ENCODE measurements at regions not wholly inside any gene's neighbourhood (a gene's known extent, or its start where the extent isn't known, plus 50 kb on each side); places are given as distances from the start of the nearest gene placed in this dataset.

DNA sequence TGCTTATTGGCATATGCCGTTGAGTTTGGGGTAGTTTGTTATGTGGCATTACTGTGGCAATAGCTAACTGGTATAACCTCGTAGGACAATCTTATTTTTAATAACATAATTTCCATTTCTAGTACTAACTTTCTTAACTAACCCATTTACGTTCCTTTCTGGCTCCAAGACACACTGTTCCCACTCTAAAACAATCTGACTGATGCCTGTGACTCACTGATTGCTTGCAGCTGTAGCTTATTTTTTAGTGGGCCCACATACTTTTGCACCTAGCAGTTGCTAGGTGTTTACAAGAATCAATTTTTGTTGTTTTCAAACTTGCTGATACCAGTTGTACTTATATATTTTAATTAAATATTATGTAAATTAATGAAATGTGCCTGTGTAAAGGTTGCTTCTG, 52.2 kb downstream of the FAT3 start:
- no peak for ATAC-seq

DNA sequence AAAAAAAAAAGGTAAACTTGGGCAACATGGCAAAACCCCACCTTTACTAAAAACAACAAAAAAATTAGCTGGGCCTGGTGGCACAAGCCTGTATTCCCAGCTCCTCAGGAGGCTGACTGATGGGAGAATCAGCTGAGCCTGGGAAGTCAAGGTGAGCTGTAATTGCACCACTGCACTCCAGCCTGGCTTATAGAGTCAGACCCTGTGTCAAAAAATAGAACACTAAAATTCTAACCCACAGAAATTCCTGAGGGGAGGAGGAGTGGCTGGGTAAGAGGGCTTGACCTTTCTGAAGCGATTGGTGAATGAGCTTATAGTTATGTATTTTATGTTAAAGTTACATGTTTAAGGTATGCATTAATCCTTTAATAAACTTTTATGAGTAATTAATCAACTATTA, 53.3 kb downstream of the FAT3 start:
- no peak for ATAC-seq

DNA sequence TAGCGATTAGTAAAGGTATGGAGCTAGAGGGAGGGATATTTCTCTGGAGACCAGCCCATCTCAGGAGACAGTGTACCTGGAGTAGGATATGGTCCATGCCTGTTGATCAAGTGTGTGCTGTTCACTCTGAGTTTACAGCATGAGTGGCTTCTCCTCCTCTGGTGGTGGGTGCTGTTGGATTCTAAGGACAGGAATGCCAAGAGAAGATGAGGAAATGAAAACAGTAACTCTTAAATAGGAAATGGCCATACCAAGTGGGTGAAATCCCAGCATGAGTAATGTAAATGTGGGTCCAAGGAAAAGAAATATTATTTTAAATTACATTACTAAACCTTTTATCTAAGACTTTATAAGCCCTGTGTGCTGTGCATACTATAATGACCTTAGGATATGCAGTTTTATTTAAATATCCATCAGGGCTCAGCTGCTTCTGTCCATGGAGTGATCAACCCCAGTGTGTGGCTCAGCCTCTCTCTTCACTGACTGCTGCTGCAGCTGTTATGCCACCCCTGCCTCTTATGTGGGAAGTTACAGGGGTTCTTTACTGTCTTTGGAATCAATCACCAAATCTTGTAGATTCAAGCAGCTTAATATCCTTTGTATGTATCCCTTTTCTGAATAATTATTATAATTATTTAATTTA, 54.3 kb downstream of the FAT3 start:
- no peak for ATAC-seq

DNA sequence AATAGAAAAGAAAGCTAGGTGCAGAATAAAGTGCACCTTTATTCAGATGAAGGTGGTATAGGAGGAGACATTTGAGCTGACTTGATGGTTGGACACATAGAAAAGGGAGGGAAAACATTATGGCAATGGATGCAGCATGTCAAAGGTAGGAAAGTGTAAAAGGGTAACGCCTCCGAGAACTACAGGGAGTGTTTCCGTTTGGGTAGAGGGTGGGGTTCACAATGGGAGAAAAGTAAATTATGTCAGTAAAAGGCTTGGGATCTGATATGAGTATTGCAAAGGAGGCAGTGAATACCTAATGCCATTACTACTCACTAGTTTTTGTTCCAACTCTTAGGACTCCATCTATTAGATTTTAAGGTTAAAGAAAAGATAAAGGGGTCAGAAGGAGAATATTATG, 59.5 kb downstream of the FAT3 start:
- ATAC-seq, result no peak

DNA sequence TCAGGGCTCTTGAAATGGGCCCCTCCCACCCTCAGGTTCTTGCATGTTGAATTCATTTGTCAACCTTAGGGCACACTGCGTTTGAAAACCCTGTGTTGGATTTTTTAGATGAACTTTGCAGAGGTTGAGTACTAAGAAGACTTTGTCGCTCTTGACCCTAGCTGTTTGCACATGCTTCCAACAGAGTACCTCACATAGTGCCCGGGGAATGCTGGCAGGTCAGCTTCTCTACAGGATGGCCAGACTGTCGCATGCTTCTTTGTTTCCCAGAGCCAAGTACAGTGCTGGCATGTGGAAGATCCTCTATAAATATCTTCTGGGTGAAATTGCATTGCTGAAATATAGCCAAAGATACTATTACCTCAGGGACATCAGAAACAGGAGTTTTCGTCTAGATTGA, 59.9 kb downstream of the FAT3 start:
- ATAC-seq, result no peak

DNA sequence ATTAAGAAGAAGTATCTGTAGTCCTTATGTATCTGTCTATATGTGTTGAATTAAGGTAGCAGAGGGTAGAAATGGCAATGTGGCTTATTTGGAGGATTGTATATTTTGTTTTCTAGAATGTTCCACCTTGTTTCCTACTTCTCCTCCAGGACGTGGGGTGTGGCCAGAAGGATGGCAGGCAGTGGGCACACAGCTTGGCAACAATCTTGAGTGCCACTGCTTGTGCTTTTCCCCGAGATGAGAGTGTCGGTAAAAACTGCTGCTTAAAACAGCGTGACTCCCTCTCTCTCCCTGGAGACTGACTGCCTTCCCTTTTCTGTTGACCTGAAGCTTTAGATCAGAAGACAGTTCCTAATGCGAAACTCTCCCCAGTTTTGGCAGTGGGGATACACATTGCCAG, 61.2 kb downstream of the FAT3 start:
- ATAC-seq, result no peak

DNA sequence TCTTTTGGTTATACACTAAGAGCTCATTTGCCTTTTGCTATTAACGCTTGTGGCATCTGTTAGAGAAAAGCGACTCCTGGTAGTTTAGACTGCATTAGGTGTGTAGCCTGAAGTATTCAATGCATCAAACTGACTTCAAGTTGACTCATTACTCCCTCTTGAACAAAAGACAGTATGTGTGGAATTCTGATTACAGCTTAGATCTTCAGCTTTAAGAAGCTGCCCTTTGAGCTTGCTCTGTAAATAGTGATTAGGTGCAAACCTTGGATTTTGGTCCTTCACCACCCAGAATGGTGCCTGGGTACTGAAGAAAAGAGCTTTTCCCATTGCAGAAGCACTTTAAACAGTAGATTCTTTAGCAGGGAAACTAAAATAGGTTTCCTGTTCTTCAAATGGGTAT, 62.1 kb downstream of the FAT3 start:
- ATAC-seq, result no peak

DNA sequence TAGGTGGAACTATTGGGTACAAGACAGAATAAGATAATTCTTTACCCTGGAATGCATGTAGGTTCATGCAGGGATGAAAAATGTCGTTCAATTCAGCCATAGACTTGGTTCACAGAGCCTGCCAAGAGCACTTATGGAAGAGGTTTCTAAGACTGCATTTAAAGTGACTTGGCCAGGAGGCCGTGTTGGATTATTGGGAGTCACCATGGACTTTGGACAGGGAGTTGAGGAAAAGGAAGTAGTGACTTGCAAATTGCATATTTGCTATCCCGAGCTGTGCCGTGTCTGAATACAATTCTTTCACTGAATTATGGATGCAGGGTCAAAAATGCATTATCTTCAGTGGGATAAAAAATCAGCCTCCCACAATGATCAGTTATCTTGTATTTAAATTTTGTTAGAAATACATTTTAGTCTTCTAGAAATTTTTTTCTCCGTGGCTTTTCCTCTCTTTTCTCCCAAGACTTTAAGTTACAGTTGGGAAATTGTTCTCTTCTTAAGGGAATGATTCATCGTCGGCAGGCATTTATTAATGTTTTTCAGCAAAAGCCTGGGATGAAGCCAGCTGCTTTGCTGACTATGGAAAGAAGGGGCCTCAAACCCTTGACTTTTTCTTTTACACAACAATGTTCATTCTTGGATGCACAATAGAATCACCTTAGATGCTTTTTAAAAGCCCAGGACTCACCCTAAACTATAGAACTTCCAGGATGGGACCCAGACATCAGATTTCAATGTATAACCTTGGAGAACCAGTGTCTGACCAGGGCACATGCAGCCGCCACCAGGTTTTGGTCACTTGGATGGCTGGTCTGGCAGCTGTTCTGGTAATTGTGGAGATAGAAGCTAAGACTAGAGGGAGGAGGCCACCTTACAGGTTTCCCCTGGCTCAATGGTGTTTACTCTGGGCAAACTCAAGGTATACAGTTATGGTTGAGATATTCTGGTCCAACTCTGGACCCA, 70.8 kb downstream of the FAT3 start:
- ATAC-seq, result no peak

DNA sequence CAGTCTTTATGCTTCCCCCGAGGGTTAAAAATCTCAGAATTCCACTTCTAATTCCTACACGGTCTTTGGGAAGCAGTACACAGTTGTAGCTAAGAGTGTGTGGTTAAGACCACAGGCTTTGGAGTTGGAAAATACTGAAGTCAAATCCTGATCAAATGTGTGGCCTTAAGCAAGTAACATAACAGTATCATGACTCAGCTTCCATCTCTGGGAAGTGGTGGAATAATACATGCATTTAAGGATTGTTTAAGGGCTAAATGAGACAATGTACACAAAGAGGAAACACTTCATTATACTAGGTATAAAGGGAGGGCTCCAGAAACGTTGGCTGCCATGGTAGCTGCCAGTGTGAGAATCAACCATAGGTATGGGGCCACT, 71.5 kb downstream of the FAT3 start:
- ATAC-seq, result no peak

DNA sequence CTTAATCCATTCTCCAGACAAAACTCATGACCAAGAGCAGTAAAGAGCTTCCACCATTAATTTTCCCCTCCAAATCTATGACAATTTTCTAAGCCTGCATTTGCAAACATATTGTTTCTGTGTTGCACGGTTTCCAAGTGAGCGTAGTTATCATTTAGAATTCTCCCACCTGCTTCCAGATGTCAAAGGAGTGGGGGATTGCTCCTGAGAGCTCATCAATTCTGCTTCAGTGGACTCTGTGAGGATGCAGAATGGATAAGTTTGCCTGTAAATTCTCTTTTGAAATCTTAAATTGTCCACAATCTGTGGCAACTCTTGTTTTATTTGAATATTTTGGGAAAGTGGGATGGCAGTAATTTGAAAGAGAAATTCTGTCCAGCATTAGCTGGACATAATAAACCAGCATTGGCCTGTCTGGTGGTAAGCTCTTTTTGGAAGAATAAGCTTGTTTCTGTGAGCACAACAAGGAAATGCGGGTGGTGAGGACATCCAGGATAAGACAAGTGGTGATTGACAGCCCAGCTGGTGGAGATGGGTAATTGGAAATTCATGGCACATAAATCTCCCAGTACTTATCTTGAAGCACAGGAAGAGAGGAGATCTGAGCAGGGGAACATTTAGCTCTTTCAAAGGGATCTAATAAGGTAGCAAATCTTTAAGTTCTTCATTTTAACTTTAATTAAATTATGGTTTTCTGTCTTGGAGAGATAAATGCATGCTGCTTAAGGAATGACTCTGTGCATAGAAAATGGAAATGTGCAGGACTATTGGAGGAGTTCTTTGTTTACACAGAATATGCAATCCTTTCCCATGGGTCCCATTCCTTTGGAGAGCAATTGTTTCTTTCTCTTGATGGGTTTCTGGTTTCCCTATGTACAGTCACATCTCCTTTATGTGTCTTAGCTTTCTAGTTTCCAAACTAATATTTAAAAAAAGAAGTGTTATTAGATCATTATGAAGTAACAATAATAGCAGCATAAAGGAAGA, 73.2 kb downstream of the FAT3 start:
- no peak for ATAC-seq

DNA sequence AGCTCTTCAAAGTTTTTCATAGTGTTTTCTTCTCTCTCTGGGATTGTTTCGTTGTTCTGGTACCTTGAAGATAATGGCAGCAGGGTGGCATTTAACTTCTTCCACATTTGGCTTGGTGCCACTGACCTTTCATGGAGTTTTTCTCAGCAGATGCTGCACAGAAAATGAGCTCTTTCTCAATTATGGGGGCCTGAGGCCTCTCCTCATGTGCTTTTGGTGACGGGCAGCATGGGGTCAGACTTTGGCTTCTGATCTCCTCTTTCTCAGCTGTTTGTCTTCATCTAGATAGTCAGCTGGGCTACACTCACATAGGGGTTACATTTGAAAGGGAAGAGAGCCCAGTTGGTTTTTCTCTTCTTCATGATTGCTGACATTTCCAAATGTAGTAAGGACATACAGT, 76.3 kb downstream of the FAT3 start:
- ATAC-seq, result no peak

DNA sequence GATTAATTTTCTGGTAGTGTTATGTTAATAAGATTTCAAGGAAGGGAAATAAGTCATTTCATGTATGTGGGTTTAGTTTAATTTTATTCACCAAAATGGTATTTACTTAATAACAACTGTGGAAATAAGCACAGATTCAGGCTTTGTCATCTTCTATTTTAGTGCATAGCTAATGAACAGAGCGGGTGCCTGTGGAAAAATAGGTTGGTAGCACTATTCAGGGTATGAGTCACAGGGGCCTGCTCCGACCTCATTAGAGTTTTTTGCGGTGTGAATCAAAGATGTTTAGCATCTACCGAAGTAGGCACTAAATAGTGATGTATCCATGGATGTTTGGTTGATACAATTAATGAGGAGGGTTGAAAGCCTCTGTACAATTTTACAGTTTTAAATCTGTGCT, 78.2 kb downstream of the FAT3 start:
- no peak for ATAC-seq

DNA sequence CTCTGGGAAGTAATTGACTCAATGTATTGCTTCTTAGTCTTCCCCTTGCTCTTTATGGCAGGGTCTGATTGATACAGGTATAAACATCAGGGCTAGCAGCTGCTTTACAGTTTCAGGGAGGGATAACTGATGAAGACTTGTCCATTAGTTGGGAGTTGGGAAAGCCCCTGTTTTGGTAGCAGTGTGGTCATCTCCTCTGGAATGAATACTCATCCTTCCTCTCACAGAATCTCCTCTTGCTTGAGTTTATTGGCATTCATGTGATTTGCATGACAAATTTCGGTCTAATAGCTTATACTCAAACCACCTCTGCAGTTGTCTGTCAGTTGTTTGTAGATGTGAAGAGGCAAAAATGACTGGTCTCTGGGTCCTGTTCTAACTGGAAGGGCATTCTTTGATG, 79.7 kb downstream of the FAT3 start:
- ATAC-seq, result no peak

DNA sequence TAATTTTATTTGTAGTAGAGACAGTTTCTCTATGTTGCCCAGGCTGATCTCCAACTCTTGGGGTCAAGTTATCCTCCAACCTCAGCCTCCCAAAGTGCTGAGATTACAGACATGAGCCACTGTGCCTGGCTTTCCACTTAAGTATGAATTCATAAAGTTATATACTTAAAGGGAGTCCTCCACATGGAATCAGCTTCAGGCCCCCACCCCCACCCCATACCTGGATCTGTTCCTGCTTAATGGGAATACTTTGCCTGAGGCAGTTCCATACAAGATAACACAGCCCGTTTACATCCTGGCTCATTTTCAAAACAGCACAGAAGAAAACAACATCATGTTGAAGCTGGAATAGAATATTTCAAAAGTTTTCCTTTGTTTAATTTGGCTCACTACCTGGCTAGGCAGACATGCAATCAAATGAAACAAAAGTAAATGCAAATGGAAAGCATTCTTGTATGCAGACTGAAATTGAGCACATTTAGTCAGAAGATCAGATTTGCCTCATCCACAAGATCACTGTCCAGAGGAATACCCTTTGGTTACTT, 82.4 kb downstream of the FAT3 start:
- no peak for ATAC-seq

DNA sequence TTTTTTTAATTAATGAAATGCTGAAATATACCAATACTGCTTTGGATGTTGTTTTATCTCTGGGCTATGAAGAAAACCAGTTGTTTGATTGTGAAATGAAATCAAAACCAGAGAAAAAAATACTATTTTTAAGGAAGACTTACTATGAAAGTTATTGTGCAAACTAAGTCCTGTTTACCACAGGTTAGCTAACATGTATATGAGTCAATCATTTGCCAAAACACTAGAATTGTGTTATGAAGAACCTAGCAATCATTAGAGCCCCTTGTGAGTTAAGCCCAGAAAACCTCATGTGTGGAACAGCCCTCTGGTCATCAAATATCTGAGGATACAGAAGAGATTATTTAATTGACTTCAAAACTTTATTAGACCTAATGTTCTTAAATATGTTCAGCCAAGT, 83.7 kb downstream of the FAT3 start:
- no peak for ATAC-seq

DNA sequence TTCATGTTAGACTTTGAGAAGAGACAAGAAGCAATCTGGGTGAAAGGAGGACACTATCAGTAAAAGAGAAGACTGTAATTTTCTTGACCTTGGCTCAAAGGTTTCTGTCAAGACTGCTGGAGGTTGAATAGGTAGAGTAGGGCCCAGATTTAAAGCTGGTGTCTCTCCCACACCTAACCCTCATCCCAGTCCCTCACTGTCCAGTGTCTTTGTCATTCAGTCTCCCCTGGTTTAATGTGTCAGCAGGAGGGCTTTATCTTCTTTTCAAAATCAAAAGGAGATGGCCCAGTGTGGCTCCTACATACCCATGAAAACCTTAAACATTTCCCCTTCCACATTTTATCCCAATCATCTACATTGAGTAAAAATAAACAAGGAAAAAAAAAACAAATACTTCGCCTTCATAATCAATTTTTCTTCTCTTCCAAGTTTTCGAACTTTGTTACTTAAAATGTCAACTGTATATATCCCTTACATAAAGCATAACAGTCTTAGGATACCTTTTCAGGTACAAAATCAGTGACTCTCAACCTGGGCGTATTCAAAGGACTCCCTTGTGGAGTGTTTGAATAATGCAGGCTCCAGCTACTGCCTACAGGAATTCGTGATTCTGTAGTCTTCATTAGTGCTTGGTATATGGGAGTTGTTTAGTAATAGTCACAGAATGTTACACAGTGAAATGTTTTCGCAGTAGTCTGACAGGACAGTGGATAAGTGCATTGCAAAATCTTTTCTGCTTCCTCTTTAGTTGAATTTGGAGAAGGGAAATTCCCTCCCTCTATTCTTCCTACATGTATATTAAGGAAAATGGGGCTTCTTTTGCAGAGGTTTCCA, 87.2 kb downstream of the FAT3 start:
- peak; percentile 53 for ATAC-seq

DNA sequence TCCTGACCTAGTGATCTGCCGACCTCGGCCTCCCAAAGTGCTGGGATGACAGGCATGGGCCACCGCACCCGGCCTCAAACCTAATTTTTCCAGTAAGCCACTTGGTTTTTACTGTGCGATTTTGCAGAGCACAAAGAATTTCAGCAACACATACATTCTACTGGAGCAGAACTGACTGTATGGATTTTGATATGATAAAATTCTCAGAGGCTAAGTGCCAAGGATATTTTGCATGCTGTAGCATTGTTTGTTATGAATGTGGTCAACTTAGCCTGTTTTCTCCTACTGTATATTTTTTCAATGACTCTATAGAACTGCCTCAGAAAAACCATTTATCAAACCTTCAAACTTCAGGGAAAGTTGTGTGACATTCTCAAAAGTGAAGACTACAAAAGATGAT, 89.2 kb downstream of the FAT3 start:
- ATAC-seq, result no peak

DNA sequence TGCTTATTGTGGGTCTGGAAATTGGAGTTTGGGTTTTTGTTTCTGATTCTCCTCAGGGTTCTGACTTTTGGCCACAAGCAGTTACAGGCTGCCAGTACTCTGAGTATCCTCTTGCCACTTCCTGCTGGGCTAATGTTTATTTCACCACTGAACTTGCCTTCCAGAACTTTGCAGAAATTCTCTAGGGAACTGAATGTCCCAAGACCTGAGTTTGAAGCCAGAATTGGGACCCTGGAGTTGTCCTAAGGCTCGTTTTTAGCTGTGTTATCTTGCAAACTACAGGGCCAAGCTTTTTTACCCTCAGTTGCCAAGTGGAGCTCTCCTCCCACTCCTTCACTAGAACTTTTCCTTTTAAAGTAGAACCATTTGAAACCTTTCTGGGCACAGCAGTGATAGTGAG, 89.9 kb downstream of the FAT3 start:
- ATAC-seq, result no peak

DNA sequence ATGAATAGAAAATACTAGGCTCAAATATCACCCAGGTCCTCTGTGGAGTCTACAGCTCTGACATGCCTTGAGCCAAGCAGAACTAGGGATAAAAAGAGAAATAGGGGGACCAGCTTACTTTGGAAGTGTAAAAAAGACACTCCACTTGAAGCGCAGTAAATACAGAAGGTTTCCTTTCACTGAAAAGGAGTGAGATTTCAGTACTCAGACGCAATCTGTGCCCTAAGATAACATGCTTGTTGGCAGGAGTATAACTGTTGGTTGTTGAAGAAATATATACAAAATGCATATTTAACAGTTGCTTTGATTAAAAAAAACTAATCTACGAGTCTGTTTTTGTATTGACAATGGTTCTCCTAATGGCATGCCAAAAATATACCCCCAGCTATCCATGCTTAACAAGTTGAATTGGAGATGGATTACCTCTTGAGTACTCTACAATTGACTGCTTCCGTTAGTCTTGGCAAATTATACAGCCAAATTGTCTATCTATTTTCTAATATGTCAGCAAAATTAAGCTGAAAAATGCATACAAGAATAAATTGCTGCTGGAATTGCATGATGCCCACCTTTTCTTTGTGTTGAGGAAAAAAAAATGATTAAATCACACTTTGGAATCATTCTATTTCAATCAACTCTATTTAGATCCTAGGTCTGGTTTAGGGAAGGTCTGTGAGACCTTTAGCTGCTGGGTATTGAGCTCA, 91.6 kb downstream of the FAT3 start:
- ATAC-seq, result no peak

DNA sequence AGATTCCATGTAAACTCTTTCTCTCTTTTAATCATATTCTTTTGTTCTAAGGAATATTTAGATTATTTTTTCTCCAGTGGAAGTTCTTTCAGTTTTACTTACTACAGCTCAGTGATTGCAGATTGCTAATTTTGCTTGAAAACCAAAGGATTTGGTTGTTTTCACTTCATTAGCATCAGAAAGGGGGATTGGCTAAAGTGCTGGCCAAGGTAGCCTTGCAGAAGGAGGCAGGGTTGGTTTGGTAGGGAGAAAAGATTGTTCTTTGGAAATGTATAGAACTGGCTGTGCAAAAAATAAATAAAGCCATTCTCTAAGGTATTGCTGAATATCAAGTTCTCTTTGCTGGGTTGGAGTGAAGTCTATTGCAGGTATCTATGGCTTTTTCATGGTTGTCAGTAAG, 92.6 kb downstream of the FAT3 start:
- ATAC-seq, result no peak

DNA sequence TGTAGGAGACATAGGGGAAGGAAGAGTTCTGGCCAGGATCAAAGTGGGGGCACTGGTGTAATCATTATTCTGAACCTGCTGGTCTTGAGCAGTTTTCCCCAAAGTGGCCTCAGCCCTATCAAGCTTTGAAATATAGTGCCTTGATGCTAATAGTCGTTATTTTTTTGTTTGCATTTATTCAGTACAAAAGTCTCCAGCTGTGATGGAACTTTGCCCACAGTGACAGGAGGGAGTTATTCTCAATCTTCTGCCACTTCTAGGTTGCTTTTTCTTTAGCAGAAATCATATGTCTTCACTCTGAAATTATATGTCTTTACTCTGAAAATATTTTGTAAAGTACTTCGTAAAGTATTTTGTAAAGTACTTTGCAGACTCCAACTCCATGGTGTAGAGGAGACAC, 93.1 kb downstream of the FAT3 start:
- no peak for ATAC-seq
